Mesenchymal stem cell (in vitro differentiated cells and primary cell): ENCODE measurements at regions not wholly inside any gene's neighbourhood (a gene's known extent, or its start where the extent isn't known, plus 50 kb on each side); places are given as distances from the start of the nearest gene placed in this dataset.
A peak's percentile ranks its signal among the peaks of the same experiment; 100 is the strongest.

Experiments
- DNase-seq: peaks from one replicate; pipeline ENCODE4 v3.0.0-alpha.2; 2013
- H2AFZ ChIP-seq: one replicate; pipeline ENCODE4 v1.6.1; 2013; ENCODE audit warnings: low read depth, mild to moderate bottlenecking, control low read depth, inconsistent platforms, low read length, moderate library complexity
- H2AK5ac ChIP-seq: 2 replicates; pipeline ENCODE4 v1.6.1; 2013; ENCODE audit warnings: low read length, moderate library complexity, mild to moderate bottlenecking, inconsistent platforms; ENCODE audit not compliant: severe bottlenecking
- H2BK120ac ChIP-seq: one replicate; pipeline ENCODE4 v1.6.1; 2013; ENCODE audit warnings: low read depth, mild to moderate bottlenecking, inconsistent platforms, low read length, moderate library complexity
- H2BK12ac ChIP-seq, 2 experiments: one replicate each; pipeline ENCODE4 v1.6.1; 2013; ENCODE audit warnings: inconsistent platforms in 2 of 2, low read length in 2 of 2, mild to moderate bottlenecking in 2 of 2, moderate library complexity in 2 of 2, control low read depth in 1 of 2
- H2BK15ac ChIP-seq: one replicate; pipeline ENCODE4 v1.6.1; 2013; ENCODE audit warnings: mild to moderate bottlenecking, low read depth, inconsistent platforms; ENCODE audit not compliant: poor library complexity, severe bottlenecking
- H2BK5ac ChIP-seq: 2 replicates; pipeline ENCODE4 v1.6.1; 2013; ENCODE audit warnings: low read depth, mild to moderate bottlenecking, low read length, control low read depth, inconsistent platforms; ENCODE audit not compliant: poor library complexity, severe bottlenecking
- H3K14ac ChIP-seq, 2 experiments: one replicate each; pipeline ENCODE4 v1.6.1; 2013; ENCODE audit warnings: inconsistent platforms in 2 of 2, low read length in 2 of 2, control low read depth in 1 of 2, mild to moderate bottlenecking in 1 of 2, moderate library complexity in 1 of 2
- H3K18ac ChIP-seq, 2 experiments: one replicate each; pipeline ENCODE4 v1.6.1; 2013; ENCODE audit warnings: inconsistent platforms in 2 of 2, low read length in 2 of 2, control low read depth in 1 of 2, low read depth in 1 of 2, mild to moderate bottlenecking in 1 of 2
- H3K23ac ChIP-seq, 2 experiments: one replicate each; pipeline ENCODE4 v1.6.1; 2013; ENCODE audit warnings: inconsistent platforms in 2 of 2, low read length in 2 of 2, mild to moderate bottlenecking in 2 of 2, moderate library complexity in 2 of 2, control low read depth in 1 of 2
- H3K27ac ChIP-seq: 2 replicates; pipeline ENCODE4 v1.5.1; 2013; ENCODE audit warnings: mild to moderate bottlenecking, moderate library complexity, low read length, control low read depth, inconsistent platforms; ENCODE audit not compliant: poor library complexity, severe bottlenecking
- H3K27me3 ChIP-seq, 2 experiments: 2 replicates each; pipeline versions ENCODE4 v1.6.1 to v1.7.0; 2013; ENCODE audit warnings: low read length in 2 of 2, mild to moderate bottlenecking in 2 of 2, moderate library complexity in 2 of 2, control low read depth in 1 of 2, inconsistent platforms in 1 of 2; ENCODE audit not compliant: control insufficient read depth in 1 of 2, insufficient read depth in 1 of 2
- H3K36me3 ChIP-seq, 2 experiments: 2 replicates each; pipeline versions ENCODE4 v1.6.1 to v1.7.0; 2013; ENCODE audit warnings: low read length in 2 of 2, control low read depth in 1 of 2, inconsistent platforms in 1 of 2, low read depth in 1 of 2, mild to moderate bottlenecking in 1 of 2; ENCODE audit not compliant: insufficient read depth in 2 of 2, control insufficient read depth in 1 of 2
- H3K4ac ChIP-seq, 2 experiments: one replicate each; pipeline ENCODE4 v1.6.1; 2013; ENCODE audit warnings: inconsistent platforms in 2 of 2, low read length in 2 of 2, mild to moderate bottlenecking in 2 of 2, moderate library complexity in 2 of 2, control low read depth in 1 of 2, low read depth in 1 of 2
- H3K4me1 ChIP-seq: 2 replicates; pipeline ENCODE4 v1.6.1; 2013; ENCODE audit warnings: low read depth, low read length, control low read depth; ENCODE audit not compliant: control insufficient read depth, insufficient read depth
- H3K4me2 ChIP-seq: 2 replicates; pipeline ENCODE4 v1.6.1; 2013; ENCODE audit warnings: low read length, mild to moderate bottlenecking, inconsistent platforms; ENCODE audit not compliant: poor library complexity, severe bottlenecking
- H3K4me3 ChIP-seq, 2 experiments: 2 replicates each; pipeline versions ENCODE4 v1.5.1 to v1.7.0; 2013; ENCODE audit warnings: low read length in 2 of 2, mild to moderate bottlenecking in 2 of 2, control low read depth in 1 of 2, low read depth in 1 of 2; ENCODE audit not compliant: insufficient read depth in 1 of 2
- H3K79me1 ChIP-seq: replicated peaks from 2 replicates; pipeline ENCODE4 v1.6.1; 2013; ENCODE audit warnings: mild to moderate bottlenecking, control low read depth, low read length, inconsistent platforms; ENCODE audit not compliant: poor library complexity, severe bottlenecking
- H3K9ac ChIP-seq: 2 replicates; pipeline ENCODE4 v1.7.0; 2013; ENCODE audit warnings: mild to moderate bottlenecking, low read length, moderate library complexity
- H3K9me3 ChIP-seq: 2 replicates; pipeline ENCODE4 v1.7.0; 2013; ENCODE audit warnings: mild to moderate bottlenecking, low read length; ENCODE audit not compliant: control insufficient read depth
- H4K8ac ChIP-seq: one replicate; pipeline ENCODE4 v1.6.1; 2013; ENCODE audit warnings: inconsistent platforms, mild to moderate bottlenecking, low read length, moderate library complexity
- H4K91ac ChIP-seq: one replicate; pipeline ENCODE4 v1.6.1; 2013; ENCODE audit warnings: mild to moderate bottlenecking, low read length, inconsistent platforms
- WGBS: methylation state at CpG from one replicate; pipeline ENCODE4 v1.1.7; 2013; ENCODE audit warnings: mixed read lengths; 5-methylcytosine and 5-hydroxymethylcytosine counted together

DNA sequence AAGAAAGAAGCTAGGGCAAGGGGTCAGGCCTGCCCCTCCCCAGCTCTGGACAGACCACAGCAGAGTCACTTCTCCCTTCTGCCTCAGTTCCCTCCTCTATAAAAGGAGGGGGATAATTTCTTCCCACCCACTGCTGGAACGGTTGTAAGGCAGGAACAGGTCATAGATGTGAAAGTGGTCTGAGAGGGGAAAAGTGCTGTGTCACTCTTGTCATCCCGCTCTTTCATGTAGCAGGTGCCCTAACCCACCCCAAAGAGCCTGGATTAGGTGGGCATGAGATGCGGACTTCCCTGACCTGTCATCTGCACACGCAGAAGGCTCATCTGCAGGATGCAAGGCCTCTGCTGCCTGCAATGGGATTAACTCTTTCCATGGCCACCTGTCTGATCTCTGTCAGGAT, 218.2 kb upstream of the LRFN2 start:
- Histone ChIP-seq H2BK120ac (no peak overlapping the region), H2AK5ac (no peak overlapping the region), H3K4me2 (no peak overlapping the region), H3K23ac (no peak overlapping the region), H3K9ac (no peak overlapping the region), H2BK5ac (no peak overlapping the region), H4K91ac (no peak overlapping the region), H3K14ac (no peak overlapping the region), H3K4me3 (no peak overlapping the region), H3K27ac (no peak overlapping the region), H3K4ac (no peak overlapping the region), H4K8ac (no peak overlapping the region), H3K36me3 (no peaks in the 10 kb centered on the region), H3K18ac (no peak overlapping the region), H3K27me3 (peaks cover 0 to 9% of the 10 kb centered on the region in 2 experiments), H3K79me1 (no peaks in the 10 kb centered on the region), H2AFZ (no peak overlapping the region), H3K9me3 (no peaks in the 10 kb centered on the region), H2BK12ac (no peak overlapping the region), H3K4me1 (peaks cover 4% of the 10 kb centered on the region), H2BK15ac (no peak overlapping the region)
- WGBS, result 95% methylated on average over 4 of the region's 4 CpGs
- no peak for DNase-seq

DNA sequence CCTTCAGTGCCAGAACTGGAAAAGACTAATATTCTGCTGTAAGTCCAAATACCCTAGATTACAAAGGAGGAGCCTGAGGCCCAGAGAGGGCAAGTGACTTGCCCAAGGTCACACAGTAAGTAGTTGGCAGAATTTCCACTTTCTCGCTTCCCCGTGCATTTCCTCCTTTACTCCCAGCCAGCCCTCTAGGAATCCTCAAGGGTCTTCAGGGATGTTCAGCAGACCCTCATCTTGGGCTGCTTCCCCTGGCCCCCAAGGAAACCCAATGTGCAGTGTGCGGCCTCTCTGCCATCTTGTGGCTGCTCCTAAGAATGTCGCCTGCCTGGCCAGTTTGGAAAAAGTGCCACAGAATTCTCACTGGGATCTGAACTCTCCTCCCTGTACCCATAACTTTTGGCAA, 217.7 kb upstream of the LRFN2 start:
- no peak overlapping the region for H3K14ac ChIP-seq
- no peak overlapping the region for H2BK15ac ChIP-seq
- WGBS, result 93% methylated on average over 4 of the region's 4 CpGs
- H3K4ac ChIP-seq, result no peak overlapping the region
- H3K9ac ChIP-seq, result no peak overlapping the region
- H3K9me3 ChIP-seq, result no peaks in the 10 kb centered on the region
- no peak overlapping the region for H2BK12ac ChIP-seq
- no peak overlapping the region for H3K4me3 ChIP-seq
- no peak for DNase-seq
- peaks cover 0 to 10% of the 10 kb centered on the region in 2 experiments for H3K27me3 ChIP-seq
- H2BK5ac ChIP-seq, result no peak overlapping the region
- H3K36me3 ChIP-seq, result no peaks in the 10 kb centered on the region
- H3K79me1 ChIP-seq, result no peaks in the 10 kb centered on the region
- H2BK120ac ChIP-seq, result no peak overlapping the region
- no peak overlapping the region for H2AK5ac ChIP-seq
- H3K18ac ChIP-seq, result no peak overlapping the region
- no peak overlapping the region for H3K23ac ChIP-seq
- H4K8ac ChIP-seq, result no peak overlapping the region
- H2AFZ ChIP-seq, result no peak overlapping the region
- H4K91ac ChIP-seq, result no peak overlapping the region
- peaks cover 4% of the 10 kb centered on the region for H3K4me1 ChIP-seq
- no peak overlapping the region for H3K27ac ChIP-seq
- H3K4me2 ChIP-seq, result no peak overlapping the region

- no peak overlapping the region for H4K8ac ChIP-seq
- peaks cover 0 to 13% of the 10 kb centered on the region in 2 experiments for H3K27me3 ChIP-seq
- no peak overlapping the region for H2AFZ ChIP-seq
- no peak overlapping the region for H3K14ac ChIP-seq
- no peak overlapping the region for H3K4me3 ChIP-seq
- H2BK15ac ChIP-seq, result no peak overlapping the region
- H2BK12ac ChIP-seq, result no peak overlapping the region
- 86% methylated on average over 1 of the region's 1 CpG for WGBS
- H3K4me1 ChIP-seq, result peaks cover 4% of the 10 kb centered on the region
- H3K4me2 ChIP-seq, result no peak overlapping the region
- no peaks in the 10 kb centered on the region for H3K9me3 ChIP-seq
- H4K91ac ChIP-seq, result no peak overlapping the region
- H3K27ac ChIP-seq, result no peak overlapping the region
- H3K9ac ChIP-seq, result no peak overlapping the region
- H3K4ac ChIP-seq, result no peak overlapping the region
- no peaks in the 10 kb centered on the region for H3K36me3 ChIP-seq
- H3K79me1 ChIP-seq, result no peaks in the 10 kb centered on the region
- no peak overlapping the region for H3K23ac ChIP-seq
- no peak overlapping the region for H3K18ac ChIP-seq
- peak; percentile 40 for DNase-seq
- no peak overlapping the region for H2BK120ac ChIP-seq
- H2AK5ac ChIP-seq, result no peak overlapping the region
- no peak overlapping the region for H2BK5ac ChIP-seq
Observed at GRCh38 chr6:40803897-40804702, 216.9 kb upstream of the LRFN2 start.

- Histone ChIP-seq H3K27ac (no peak overlapping the region), H3K14ac (no peak overlapping the region), H3K27me3 (peaks cover 0 to 22% of the 10 kb centered on the region in 2 experiments), H3K4ac (no peak overlapping the region), H4K91ac (no peak overlapping the region), H2AFZ (no peak overlapping the region), H3K4me3 (no peak overlapping the region), H2BK15ac (no peak overlapping the region), H3K23ac (no peak overlapping the region), H3K36me3 (no peaks in the 10 kb centered on the region), H4K8ac (no peak overlapping the region), H2BK120ac (no peak overlapping the region), H2BK5ac (no peak overlapping the region), H3K9me3 (no peaks in the 10 kb centered on the region), H3K4me2 (no peak overlapping the region), H3K4me1 (peaks cover 4% of the 10 kb centered on the region), H3K79me1 (no peaks in the 10 kb centered on the region), H2BK12ac (no peak overlapping the region), H2AK5ac (no peak overlapping the region), H3K18ac (no peak overlapping the region), H3K9ac (no peak overlapping the region)
- no peak for DNase-seq
- WGBS, result 85% methylated on average over 3 of the region's 5 CpGs
Observed at GRCh38 chr6:40802481-40802880, 215.3 kb upstream of the LRFN2 start.
